Stimulated activated effector memory CD8-positive, alpha-beta T cell treated with anti-CD3 and anti-CD28 coated beads, Interleukin-12 subunit alpha, Interleukin-12 subunit beta, amount 100 ng/mL, for 72 hours (primary cell): ENCODE measurements at regions not wholly inside any gene's neighbourhood (a gene's known extent, or its start where the extent isn't known, plus 50 kb on each side); places are given as distances from the start of the nearest gene placed in this dataset.

Experiments
- ATAC-seq: fragments of 150-1000 bp; cut with Tn5 transposase; 2 replicates; pipeline ENCODE4 v1.10.0; 2021
- DNase-seq, 2 donors: peaks; one replicate each; pipeline ENCODE4 v3.0.0; 2021 to 2022; ENCODE audit warnings: low spot score in 2 of 2
- H3K27ac Mint-ChIP-seq: one replicate; pipeline ENCODE4 v1.8.0; 2022; ENCODE audit warnings: mild to moderate bottlenecking, mixed read lengths
- H3K36me3 Mint-ChIP-seq: one replicate; pipeline ENCODE4 v1.8.0; 2022; ENCODE audit warnings: mild to moderate bottlenecking, mixed read lengths
- H3K4me1 Mint-ChIP-seq: one replicate; pipeline ENCODE4 v1.8.0; 2022; ENCODE audit warnings: mixed read lengths
- H3K4me3 Mint-ChIP-seq: one replicate; pipeline ENCODE4 v1.8.0; 2022; ENCODE audit warnings: mild to moderate bottlenecking, mixed read lengths
- H3K9me3 Mint-ChIP-seq: one replicate; pipeline ENCODE4 v1.8.0; 2022; ENCODE audit warnings: mixed read lengths

- H3K4me1 Mint-ChIP-seq, result peaks cover 62% of the 10 kb centered on the region
- no peaks in the 10 kb centered on the region for H3K9me3 Mint-ChIP-seq
- no peak overlapping the region for H3K4me3 Mint-ChIP-seq
- DNase-seq, result no peak
- H3K36me3 Mint-ChIP-seq, result peaks cover 11% of the 10 kb centered on the region
- ATAC-seq, result no peak
- H3K27ac Mint-ChIP-seq, result no peak overlapping the region
Observed at GRCh38 chr13:73997964-73998363, 136.2 kb downstream of the KLF12 start.

- Mint-ChIP-seq H3K27ac (peak overlapping the region; percentile 55), H3K4me1 (peaks cover 59% of the 10 kb centered on the region), H3K36me3 (peaks cover 18% of the 10 kb centered on the region), H3K9me3 (no peaks in the 10 kb centered on the region), H3K4me3 (no peak overlapping the region)
- no peak for ATAC-seq
- no peak for DNase-seq
Observed at GRCh38 chr13:73996569-73996968, 137.6 kb downstream of the KLF12 start.

DNA sequence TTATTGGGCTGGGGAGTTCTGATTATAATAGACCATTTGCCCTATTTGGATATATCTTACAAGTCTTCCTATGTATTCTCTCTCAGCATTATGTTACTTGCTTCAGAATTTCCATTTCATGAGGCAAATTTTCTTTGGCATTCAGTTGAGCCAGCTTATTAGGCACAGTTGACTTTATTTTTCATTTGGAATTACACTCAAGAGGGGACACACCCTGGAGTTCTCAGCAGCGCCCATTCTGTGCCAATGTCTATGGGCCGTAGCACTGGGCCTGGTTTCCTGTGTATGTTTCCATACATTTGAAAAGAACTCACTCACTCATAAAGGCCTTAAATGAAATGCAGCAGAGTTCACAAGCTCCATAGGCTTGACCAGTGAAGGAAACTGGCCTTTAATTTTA lies 138.5 kb downstream of the KLF12 start:
- Mint-ChIP-seq H3K27ac (no peak overlapping the region), H3K4me3 (no peak overlapping the region), H3K36me3 (peaks cover 18% of the 10 kb centered on the region), H3K4me1 (peaks cover 54% of the 10 kb centered on the region), H3K9me3 (no peaks in the 10 kb centered on the region)
- no peak for DNase-seq
- ATAC-seq, result no peak

DNA sequence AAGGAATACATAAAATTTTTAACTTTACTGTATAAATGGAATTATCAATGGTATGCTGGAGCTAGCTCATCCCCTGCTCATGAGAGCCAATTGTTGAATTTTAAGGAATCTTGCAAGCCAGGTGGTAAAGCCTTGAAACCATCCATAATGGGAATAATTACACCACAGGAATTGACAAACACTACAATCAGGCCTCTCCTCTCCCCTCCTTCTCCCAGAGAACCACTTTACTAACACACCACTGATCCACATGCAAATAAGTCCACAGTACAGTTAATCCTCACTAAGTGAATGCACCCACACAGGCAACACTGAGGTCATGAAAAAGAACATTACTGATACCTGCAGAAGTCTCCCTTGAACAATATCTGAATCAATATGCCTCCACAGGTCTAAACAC lies 140.5 kb downstream of the KLF12 start:
- Mint-ChIP-seq H3K9me3 (no peaks in the 10 kb centered on the region), H3K36me3 (peaks cover 23% of the 10 kb centered on the region), H3K4me3 (no peak overlapping the region), H3K27ac (no peak overlapping the region), H3K4me1 (peaks cover 47% of the 10 kb centered on the region)
- ATAC-seq, result no peak
- DNase-seq, result no peak

DNA sequence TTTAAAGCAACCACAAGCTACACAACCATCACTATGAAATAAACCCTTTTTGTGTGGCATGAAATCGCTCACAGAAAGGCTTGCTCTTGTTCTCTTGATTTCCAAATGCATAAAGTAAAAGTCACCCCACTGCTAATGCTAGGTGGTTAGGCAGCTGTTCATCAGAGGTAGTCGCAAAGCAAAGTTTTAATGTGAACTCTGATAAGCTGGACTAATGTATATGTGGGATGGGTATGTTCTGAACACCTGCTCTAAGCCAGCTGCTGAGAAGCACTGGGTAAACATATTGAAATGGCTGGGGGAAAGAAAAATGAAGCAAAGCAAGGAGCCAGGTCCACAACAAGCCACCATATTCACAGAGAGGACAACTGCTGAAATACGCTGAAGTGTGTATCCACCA lies 142.3 kb downstream of the KLF12 start:
- Mint-ChIP-seq H3K27ac (peak overlapping the region; percentile 0), H3K4me3 (no peak overlapping the region), H3K4me1 (peaks cover 41% of the 10 kb centered on the region), H3K9me3 (no peaks in the 10 kb centered on the region), H3K36me3 (peaks cover 23% of the 10 kb centered on the region)
- no peak for DNase-seq
- ATAC-seq, result no peak

- H3K4me3 Mint-ChIP-seq, result no peak overlapping the region
- peak overlapping the region; percentile 0 for H3K27ac Mint-ChIP-seq
Observed at GRCh38 chr13:73991384-73991783, 142.8 kb downstream of the KLF12 start.

GRCh38 chr13:73989244-73989843 lies 144.9 kb downstream of the KLF12 start:
- no peak for ATAC-seq
- Mint-ChIP-seq H3K4me3 (no peak overlapping the region), H3K27ac (no peak overlapping the region), H3K4me1 (peaks cover 28% of the 10 kb centered on the region), H3K36me3 (peaks cover 23% of the 10 kb centered on the region), H3K9me3 (no peaks in the 10 kb centered on the region)
- no peak for DNase-seq

More at GRCh38 chr13:73991384-73991783, 142.8 kb downstream of the KLF12 start:
- H3K4me1 Mint-ChIP-seq, result peaks cover 40% of the 10 kb centered on the region
- H3K9me3 Mint-ChIP-seq, result no peaks in the 10 kb centered on the region
- no peak for DNase-seq
- peaks cover 23% of the 10 kb centered on the region for H3K36me3 Mint-ChIP-seq
- no peak for ATAC-seq

GRCh38 chr13:73988461-73988860 lies 145.7 kb downstream of the KLF12 start:
- H3K4me1 Mint-ChIP-seq, result peaks cover 23% of the 10 kb centered on the region
- DNase-seq, result no peak
- H3K4me3 Mint-ChIP-seq, result no peak overlapping the region
- no peaks in the 10 kb centered on the region for H3K9me3 Mint-ChIP-seq
- peak overlapping the region; percentile 67 for H3K27ac Mint-ChIP-seq
- H3K36me3 Mint-ChIP-seq, result peaks cover 17% of the 10 kb centered on the region
- ATAC-seq, result no peak

- H3K27ac Mint-ChIP-seq, result peak overlapping the region; percentile 67
Observed at GRCh38 chr13:73987618-73988017, 146.6 kb downstream of the KLF12 start.

DNA sequence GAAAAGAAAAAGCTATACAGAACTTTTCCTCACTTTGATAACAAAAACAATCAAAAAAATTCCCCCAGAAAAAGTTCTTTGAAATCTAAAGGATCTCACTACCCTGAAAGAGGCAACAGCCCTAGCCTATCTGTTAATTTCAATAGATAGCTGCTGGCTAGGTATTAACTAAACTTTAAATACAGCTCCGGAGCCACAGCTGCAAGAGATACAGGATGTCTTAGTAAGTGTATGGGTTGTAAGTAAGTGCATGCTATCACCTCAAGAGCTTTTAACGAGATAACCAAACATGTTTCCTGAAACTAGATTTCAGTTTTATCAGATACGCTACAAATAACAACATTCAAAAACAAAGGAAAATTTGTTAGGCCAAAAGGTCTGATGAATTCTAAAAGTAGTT lies 148.4 kb downstream of the KLF12 start:
- Mint-ChIP-seq H3K36me3 (peaks cover 5% of the 10 kb centered on the region), H3K9me3 (no peaks in the 10 kb centered on the region), H3K4me1 (peaks cover 23% of the 10 kb centered on the region), H3K27ac (peak overlapping the region; percentile 52), H3K4me3 (peak overlapping the region; percentile 27)
- ATAC-seq (peak; percentile 47), DNase-seq (no peak)

More at GRCh38 chr13:73987618-73988017, 146.6 kb downstream of the KLF12 start:
- peaks cover 23% of the 10 kb centered on the region for H3K4me1 Mint-ChIP-seq
- no peak overlapping the region for H3K4me3 Mint-ChIP-seq
- no peak for DNase-seq
- peaks cover 11% of the 10 kb centered on the region for H3K36me3 Mint-ChIP-seq
- H3K9me3 Mint-ChIP-seq, result no peaks in the 10 kb centered on the region
- no peak for ATAC-seq

DNA sequence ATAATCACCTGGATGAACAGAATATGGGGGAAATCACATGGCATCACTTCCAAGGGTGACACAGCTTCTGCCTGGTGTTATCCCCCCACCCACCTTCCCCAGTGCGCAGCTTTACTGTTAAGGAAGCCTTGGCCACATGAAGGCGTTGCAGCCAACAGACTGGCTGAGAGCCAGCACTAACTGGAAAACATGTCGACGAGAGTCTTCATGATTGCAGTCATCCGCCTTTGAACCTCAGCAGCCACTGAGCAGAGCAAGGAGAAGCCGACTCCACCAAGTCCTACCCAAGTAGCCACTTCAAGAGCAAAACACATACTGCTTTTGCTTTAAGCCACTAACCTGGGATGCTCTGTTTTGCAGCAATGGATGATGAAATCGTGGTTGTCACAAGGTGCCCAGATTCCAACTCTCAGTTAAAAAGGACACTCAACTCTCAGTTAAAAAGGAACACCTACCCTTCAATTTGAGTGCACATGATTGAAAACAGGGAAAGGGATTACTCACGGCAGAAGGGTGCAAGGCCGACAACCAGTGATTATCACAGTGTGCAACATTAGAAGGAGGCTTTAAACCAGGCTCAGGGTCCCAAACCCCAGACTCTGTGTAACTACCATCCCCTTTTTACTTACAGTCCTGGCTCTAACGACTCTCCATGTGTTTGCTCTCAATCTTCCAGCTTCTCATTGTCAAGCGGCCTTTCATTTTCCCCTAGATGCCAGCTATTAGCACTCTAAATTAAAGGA lies 149.1 kb downstream of the KLF12 start:
- Mint-ChIP-seq H3K4me1 (peaks cover 23% of the 10 kb centered on the region), H3K9me3 (no peaks in the 10 kb centered on the region), H3K36me3 (peaks cover 2% of the 10 kb centered on the region), H3K27ac (peak overlapping the region; percentile 52), H3K4me3 (peak overlapping the region; percentile 27)
- ATAC-seq, result peak; percentile 80
- DNase-seq, result no peak

DNA sequence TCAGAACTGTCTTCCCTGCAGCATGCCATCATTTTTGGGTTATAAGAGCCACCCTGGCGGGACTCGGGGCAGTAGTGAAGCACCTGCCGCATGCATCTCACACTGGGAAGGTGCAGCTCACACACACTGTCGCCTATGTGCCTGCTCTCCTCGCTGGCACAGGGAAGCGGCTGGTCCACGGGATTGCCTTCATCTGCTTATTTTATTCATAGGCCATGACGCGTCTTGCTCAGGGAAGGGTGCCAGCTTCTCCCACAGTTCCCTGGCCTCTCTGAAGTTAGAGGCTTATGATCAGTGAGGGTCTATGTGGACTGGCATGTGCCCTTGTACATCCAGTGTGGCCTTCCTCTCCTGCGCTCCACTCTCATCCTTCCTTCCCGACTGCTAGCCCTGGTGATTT lies 150.0 kb downstream of the KLF12 start:
- DNase-seq (no peak), ATAC-seq (no peak)
- Mint-ChIP-seq H3K9me3 (no peaks in the 10 kb centered on the region), H3K4me3 (no peak overlapping the region), H3K27ac (peak overlapping the region; percentile 52), H3K36me3 (no peaks in the 10 kb centered on the region), H3K4me1 (peaks cover 17% of the 10 kb centered on the region)

DNA sequence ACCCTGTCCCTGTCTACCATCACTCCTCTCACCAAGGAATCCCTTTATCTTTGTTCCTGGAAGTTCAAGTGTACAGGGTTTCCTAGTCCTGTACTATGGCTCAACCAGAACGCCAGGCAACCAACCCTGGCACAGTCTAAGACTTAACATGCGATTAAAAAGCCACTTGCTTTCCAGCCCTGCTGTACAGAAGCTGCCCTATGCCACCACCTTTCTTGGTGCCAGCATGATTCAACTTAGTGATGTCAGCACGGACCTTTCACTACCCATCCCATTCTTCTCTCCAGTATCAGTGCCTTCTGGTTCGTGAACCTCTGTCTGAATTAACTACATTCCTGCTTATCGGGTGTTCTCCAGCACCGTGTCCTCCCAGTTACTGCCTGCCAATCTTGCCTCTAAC lies 151.1 kb downstream of the KLF12 start:
- DNase-seq (no peak), ATAC-seq (no peak)
- Mint-ChIP-seq H3K4me3 (no peak overlapping the region), H3K4me1 (peaks cover 19% of the 10 kb centered on the region), H3K27ac (no peak overlapping the region), H3K36me3 (no peaks in the 10 kb centered on the region), H3K9me3 (no peaks in the 10 kb centered on the region)

DNA sequence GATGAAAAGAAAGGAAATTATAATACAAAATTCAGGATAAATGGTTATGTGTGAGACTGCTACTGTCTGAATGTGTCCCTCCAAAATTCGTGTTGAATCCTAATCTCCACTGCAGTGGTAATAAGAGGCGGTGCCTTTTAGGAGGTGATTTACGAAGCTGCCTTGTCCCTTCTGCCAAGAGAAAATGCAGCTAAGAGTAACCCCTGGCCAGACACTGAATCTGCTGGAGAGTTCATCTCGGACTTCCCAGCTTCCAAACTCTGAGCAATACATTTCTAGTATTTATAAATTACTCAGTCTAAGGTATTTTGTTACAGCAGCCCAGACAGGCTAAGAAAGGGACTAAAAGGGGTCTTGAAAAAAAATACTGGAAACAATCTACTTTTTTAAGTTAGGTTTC lies 152.6 kb downstream of the KLF12 start:
- no peak for ATAC-seq
- Mint-ChIP-seq H3K27ac (no peak overlapping the region), H3K4me1 (peaks cover 16% of the 10 kb centered on the region), H3K9me3 (no peaks in the 10 kb centered on the region), H3K4me3 (no peak overlapping the region), H3K36me3 (no peaks in the 10 kb centered on the region)
- no peak for DNase-seq

- ATAC-seq (no peak), DNase-seq (no peak)
- Mint-ChIP-seq H3K9me3 (no peaks in the 10 kb centered on the region), H3K4me3 (no peak overlapping the region), H3K36me3 (no peaks in the 10 kb centered on the region), H3K27ac (no peak overlapping the region), H3K4me1 (peaks cover 43% of the 10 kb centered on the region)
Observed at GRCh38 chr13:73975767-73976166, 158.4 kb downstream of the KLF12 start.

DNA sequence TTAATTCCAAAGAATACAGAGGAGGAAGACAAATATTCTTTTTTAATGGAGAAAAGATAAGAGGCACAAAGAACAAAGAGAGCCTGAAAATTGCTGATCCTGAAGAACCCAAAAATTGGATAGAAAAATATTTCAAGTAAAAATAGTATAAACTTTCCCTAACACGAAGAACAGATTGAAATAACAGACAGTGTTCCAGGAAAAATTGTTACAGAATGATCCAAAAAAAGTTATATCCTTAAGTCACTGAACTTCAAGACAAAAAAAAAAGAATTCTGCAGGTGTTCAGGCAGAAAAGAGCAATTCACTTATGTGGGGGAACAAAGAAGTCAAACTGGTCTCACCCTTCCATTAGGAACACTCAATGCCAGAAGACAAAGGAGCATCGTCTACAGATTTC lies 160.2 kb downstream of the KLF12 start:
- H3K4me1 Mint-ChIP-seq, result peaks cover 51% of the 10 kb centered on the region
- no peak overlapping the region for H3K27ac Mint-ChIP-seq
- H3K4me3 Mint-ChIP-seq, result no peak overlapping the region
- no peaks in the 10 kb centered on the region for H3K9me3 Mint-ChIP-seq
- ATAC-seq (no peak), DNase-seq (no peak)
- H3K36me3 Mint-ChIP-seq, result no peaks in the 10 kb centered on the region
